HG02852 (cell line): ENCODE measurements at regions not wholly inside any gene's neighbourhood (a gene's known extent, or its start where the extent isn't known, plus 50 kb on each side); places are given as distances from the start of the nearest gene placed in this dataset.

ENCODE experiments used
- ATAC-seq: cut with Tn5 transposase; IDR thresholded peaks from one replicate; pipeline ENCODE4 v1.9.1; 2021; ENCODE audit warnings: mild to moderate bottlenecking, moderate library complexity; ENCODE audit not compliant: unreplicated experiment

- no peak for ATAC-seq
These were observed 397.6 kb upstream of the IRX4 start for GRCh38 chr5:2280318-2280717.

- ATAC-seq: no peak
These were observed 396.2 kb upstream of the IRX4 start for GRCh38 chr5:2278825-2279456.

- no peak for ATAC-seq
These were observed 395.2 kb upstream of the IRX4 start for GRCh38 chr5:2277886-2278285.

- no peak for ATAC-seq
These were observed 393.4 kb upstream of the IRX4 start for GRCh38 chr5:2276101-2276500.

GRCh38 chr5:2272755-2273154, 390.0 kb upstream of the IRX4 start:
- ATAC-seq: no peak

GRCh38 chr5:2272039-2272438, 389.3 kb upstream of the IRX4 start:
- no peak for ATAC-seq

GRCh38 chr5:2271316-2271715, 388.6 kb upstream of the IRX4 start:
- ATAC-seq: no peak

- no peak for ATAC-seq
These were observed 387.7 kb upstream of the IRX4 start for GRCh38 chr5:2270467-2270866.

GRCh38 chr5:2269656-2270055, 386.9 kb upstream of the IRX4 start:
- ATAC-seq: no peak

- ATAC-seq: no peak
These were observed 385.3 kb upstream of the IRX4 start for GRCh38 chr5:2267991-2268390.

GRCh38 chr5:2266641-2267240, 384.0 kb upstream of the IRX4 start:
- no peak for ATAC-seq

GRCh38 chr5:2265341-2265740, 382.6 kb upstream of the IRX4 start:
- no peak for ATAC-seq

- no peak for ATAC-seq
These were observed 381.0 kb upstream of the IRX4 start for GRCh38 chr5:2263763-2264162.

GRCh38 chr5:2262620-2263019, 379.9 kb upstream of the IRX4 start:
- ATAC-seq: no peak

- ATAC-seq: no peak
These were observed 378.4 kb upstream of the IRX4 start for GRCh38 chr5:2261004-2261703.

- ATAC-seq: no peak
These were observed 377.7 kb upstream of the IRX4 start for GRCh38 chr5:2260211-2261003.

- ATAC-seq: no peak
These were observed 376.9 kb upstream of the IRX4 start for GRCh38 chr5:2259494-2260107.

- no peak for ATAC-seq
These were observed 376.1 kb upstream of the IRX4 start for GRCh38 chr5:2258861-2259260.

GRCh38 chr5:2257326-2258244, 374.9 kb upstream of the IRX4 start:
- ATAC-seq: no peak

GRCh38 chr5:2256691-2257280, 374.1 kb upstream of the IRX4 start:
- ATAC-seq: no peak
